K562 (cell line): ENCODE measurements at regions not wholly inside any gene's neighbourhood (a gene's known extent, or its start where the extent isn't known, plus 50 kb on each side); places are given as distances from the start of the nearest gene placed in this dataset.

Source experiments
- CTCF ChIP-seq, 3 experiments: IDR thresholded peaks in 2 of 3; conservative IDR thresholded peaks in 1 of 3; 2 replicates each; pipeline ENCODE4 v1.5.1; 2011 to 2012; ENCODE audit warnings: low read length in 3 of 3, mild to moderate bottlenecking in 3 of 3, control low read depth in 2 of 3, improper control_type of control experiment in 1 of 3, inconsistent platforms in 1 of 3, low read depth in 1 of 3, mixed read lengths in 1 of 3, moderate library complexity in 1 of 3; ENCODE audit not compliant: insufficient read depth in 2 of 3
- E4F1 ChIP-seq: fragments of 250-450 bp; sonication (Bioruptor Pico); IDR thresholded peaks from 2 replicates; pipeline ENCODE4 v1.5.0; 2021; ENCODE audit warnings: mild to moderate bottlenecking, borderline replicate concordance
- EP300 ChIP-seq: IDR thresholded peaks from 2 replicates; pipeline ENCODE4 v1.6.1; 2012; ENCODE audit warnings: low read length, improper control_type of control experiment
- HDAC1 ChIP-seq, 2 experiments: fragments of 450-650 bp; IDR thresholded peaks; 2 replicates each; pipeline ENCODE4 v1.6.1; 2016 to 2017; ENCODE audit warnings: inconsistent platforms in 1 of 2, mild to moderate bottlenecking in 1 of 2, moderate library complexity in 1 of 2
- HEY1 ChIP-seq: fragments of 250-450 bp; sonication (Bioruptor Pico); IDR thresholded peaks from 2 replicates; pipeline ENCODE4 v1.5.0; 2020; ENCODE audit warnings: mild to moderate bottlenecking, moderate library complexity, borderline replicate concordance
- MNT ChIP-seq, 2 experiments: fragments of 450-650 bp; conservative IDR thresholded peaks; 2 replicates each; pipeline ENCODE4 v1.6.1; 2017; ENCODE audit warnings: mild to moderate bottlenecking in 2 of 2, moderate library complexity in 2 of 2
- RFX5 ChIP-seq: IDR thresholded peaks from 2 replicates; pipeline ENCODE4 v1.6.1; 2011; ENCODE audit warnings: low read depth, mild to moderate bottlenecking, improper control_type of control experiment, low read length
- YY1 ChIP-seq, 3 experiments: IDR thresholded peaks; 2 replicates each; pipeline ENCODE4 v1.6.1; 2011; ENCODE audit warnings: low read length in 2 of 3, mild to moderate bottlenecking in 2 of 3, moderate library complexity in 2 of 3, borderline replicate concordance in 1 of 3, control low read depth in 1 of 3, low read depth in 1 of 3; ENCODE audit not compliant: insufficient read depth in 3 of 3, insufficient replicate concordance in 2 of 3, control insufficient read depth in 1 of 3, insufficient read length in 1 of 3; ENCODE audit errors: extremely low read depth in 1 of 3
- ZBTB7A ChIP-seq: IDR thresholded peaks from 2 replicates; pipeline ENCODE4 v1.6.1; 2011; ENCODE audit warnings: low read depth, mild to moderate bottlenecking, low read length, moderate library complexity, borderline replicate concordance; ENCODE audit not compliant: control insufficient read depth
- ZNF280B ChIP-seq: fragments of 250-450 bp; sonication (Bioruptor Pico); IDR thresholded peaks from 2 replicates; pipeline ENCODE4 v1.5.1; 2021; ENCODE audit warnings: mild to moderate bottlenecking

- TF ChIP-seq CTCF (IDR thresholded peaks at IDR 0.05 in 2 of 3, conservative IDR thresholded peaks at IDR 0.05 in 1 of 3; ENCODE audit: insufficient read depth in 2 of 3, low read depth in 1 of 3, low read length in 3 of 3) (no peak), HDAC1 (IDR thresholded peaks at IDR 0.05) (no peak), RFX5 (no peak), E4F1 (CRISPR knock-in tag) (no peak), EP300 (no peak), MNT (conservative IDR thresholded peaks at IDR 0.05) (no peak), HEY1 (no peak), ZBTB7A (no peak), YY1 (IDR thresholded peaks at IDR 0.05; ENCODE audit: borderline replicate concordance in 1 of 3, control insufficient read depth in 1 of 3, extremely low read depth in 1 of 3, insufficient read depth in 3 of 3, insufficient read length in 1 of 3, insufficient replicate concordance in 2 of 3, low read depth in 1 of 3, low read length in 2 of 3) (no peak), ZNF280B (CRISPR knock-in tag) (no peak)
These were observed 97.0 kb upstream of the SPACA1 start for GRCh38 chr6:87950614-87951013.
